Omental fat pad (tissue), 3 donors: ENCODE measurements at regions not wholly inside any gene's neighbourhood (a gene's known extent, or its start where the extent isn't known, plus 50 kb on each side); places are given as distances from the start of the nearest gene placed in this dataset.
A peak's percentile ranks its signal among the peaks of the same experiment; 100 is the strongest.

ENCODE experiments used
- ATAC-seq: fragments of 150-250 bp; one replicate; pipeline ENCODE4 v1.9.1; 2016; ENCODE audit warnings: mild to moderate bottlenecking, moderate library complexity; ENCODE audit not compliant: low FRiP score
- DNase-seq: peaks from one replicate; pipeline ENCODE4 v3.0.0-alpha.2; 2019; ENCODE audit warnings: low spot score
- CTCF ChIP-seq, 3 donors: fragments of 450-650 bp; IDR thresholded peaks; one replicate each; pipeline ENCODE4 v1.5.1; 2016 to 2017; ENCODE audit warnings: antibody characterized with exemption in 3 of 3, mild to moderate bottlenecking in 3 of 3, moderate library complexity in 2 of 3

- TF ChIP-seq CTCF (IDR thresholded peaks at IDR 0.05), result no peak
- DNase-seq (no peak), ATAC-seq (no peak)
Observed at GRCh38 chr3:40980467-40980866, 218.8 kb upstream of the CTNNB1 start.

GRCh38 chr3:40985195-40985594 lies 214.1 kb upstream of the CTNNB1 start:
- ATAC-seq (no peak), DNase-seq (no peak)
- no peak for TF ChIP-seq CTCF (IDR thresholded peaks at IDR 0.05)

GRCh38 chr3:40988468-40988867 lies 210.8 kb upstream of the CTNNB1 start:
- no peak for TF ChIP-seq CTCF (IDR thresholded peaks at IDR 0.05)
- DNase-seq (no peak), ATAC-seq (no peak)

GRCh38 chr3:40989141-40990061 lies 209.9 kb upstream of the CTNNB1 start:
- no peak for TF ChIP-seq CTCF (IDR thresholded peaks at IDR 0.05)
- DNase-seq (no peak), ATAC-seq (peak; percentile 14)

- ATAC-seq (no peak), DNase-seq (no peak)
- no peak for TF ChIP-seq CTCF (IDR thresholded peaks at IDR 0.05)
Observed at GRCh38 chr3:40990062-40990456, 209.2 kb upstream of the CTNNB1 start.

- ATAC-seq (no peak), DNase-seq (no peak)
- TF ChIP-seq CTCF (IDR thresholded peaks at IDR 0.05), result no peak
Observed at GRCh38 chr3:40992023-40992422, 207.3 kb upstream of the CTNNB1 start.

GRCh38 chr3:40994611-40995010 lies 204.7 kb upstream of the CTNNB1 start:
- no peak for TF ChIP-seq CTCF (IDR thresholded peaks at IDR 0.05)
- no peak for DNase-seq
- no peak for ATAC-seq
